ENCODE measurements at regions not wholly inside any gene's neighbourhood (a gene's known extent, or its start where the extent isn't known, plus 50 kb on each side); places are given as distances from the start of the nearest gene placed in this dataset.

- DNase-seq (ENCODE audit: low spot score) (no peak), ATAC-seq (ENCODE audit: low FRiP score) (no peak)
- TF ChIP-seq, protein P1, sequence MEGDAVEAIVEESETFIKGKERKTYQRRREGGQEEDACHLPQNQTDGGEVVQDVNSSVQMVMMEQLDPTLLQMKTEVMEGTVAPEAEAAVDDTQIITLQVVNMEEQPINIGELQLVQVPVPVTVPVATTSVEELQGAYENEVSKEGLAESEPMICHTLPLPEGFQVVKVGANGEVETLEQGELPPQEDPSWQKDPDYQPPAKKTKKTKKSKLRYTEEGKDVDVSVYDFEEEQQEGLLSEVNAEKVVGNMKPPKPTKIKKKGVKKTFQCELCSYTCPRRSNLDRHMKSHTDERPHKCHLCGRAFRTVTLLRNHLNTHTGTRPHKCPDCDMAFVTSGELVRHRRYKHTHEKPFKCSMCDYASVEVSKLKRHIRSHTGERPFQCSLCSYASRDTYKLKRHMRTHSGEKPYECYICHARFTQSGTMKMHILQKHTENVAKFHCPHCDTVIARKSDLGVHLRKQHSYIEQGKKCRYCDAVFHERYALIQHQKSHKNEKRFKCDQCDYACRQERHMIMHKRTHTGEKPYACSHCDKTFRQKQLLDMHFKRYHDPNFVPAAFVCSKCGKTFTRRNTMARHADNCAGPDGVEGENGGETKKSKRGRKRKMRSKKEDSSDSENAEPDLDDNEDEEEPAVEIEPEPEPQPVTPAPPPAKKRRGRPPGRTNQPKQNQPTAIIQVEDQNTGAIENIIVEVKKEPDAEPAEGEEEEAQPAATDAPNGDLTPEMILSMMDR (IDR thresholded peaks at IDR 0.05): no peak
Observed at GRCh38 chr5:143898381-143898780, 86.4 kb downstream of the HMHB1 start.

DNA sequence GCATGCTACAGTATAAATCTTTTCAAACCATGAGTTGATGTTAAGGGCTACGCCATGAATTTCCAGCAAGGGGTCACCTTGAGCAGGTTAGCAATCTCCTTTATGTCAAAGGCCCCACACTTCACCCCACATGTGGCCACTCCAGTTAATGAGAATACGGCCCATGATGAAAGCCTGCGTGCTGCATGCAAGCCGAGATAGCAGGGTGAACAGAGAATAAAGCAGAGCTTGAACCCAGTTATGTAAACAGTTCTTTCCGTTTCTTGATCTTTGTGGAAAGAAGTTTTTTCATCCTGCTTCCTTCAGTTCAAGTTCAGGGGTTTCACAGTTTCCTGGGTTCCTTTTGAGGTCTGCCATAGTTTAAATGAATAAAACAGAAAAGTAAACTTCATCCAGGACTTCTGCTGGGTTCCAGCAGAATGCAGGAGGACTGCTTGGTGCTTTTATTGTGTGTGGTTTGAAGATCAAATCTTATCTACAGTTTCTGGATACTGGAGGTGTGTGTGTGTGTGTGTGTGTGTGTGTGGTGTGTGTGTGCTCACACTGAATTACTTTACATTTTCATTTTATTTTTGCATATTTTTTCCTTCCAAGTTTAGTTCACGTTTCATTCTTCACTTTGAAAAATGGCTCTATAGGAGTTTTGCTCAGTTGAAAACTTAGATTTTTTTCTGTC is 87.1 kb downstream of the HMHB1 start:
- DNase-seq (ENCODE audit: low spot score): no peak
- ATAC-seq (ENCODE audit: low FRiP score): no peak
- TF ChIP-seq, protein P1 (IDR thresholded peaks at IDR 0.05): no peak

DNA sequence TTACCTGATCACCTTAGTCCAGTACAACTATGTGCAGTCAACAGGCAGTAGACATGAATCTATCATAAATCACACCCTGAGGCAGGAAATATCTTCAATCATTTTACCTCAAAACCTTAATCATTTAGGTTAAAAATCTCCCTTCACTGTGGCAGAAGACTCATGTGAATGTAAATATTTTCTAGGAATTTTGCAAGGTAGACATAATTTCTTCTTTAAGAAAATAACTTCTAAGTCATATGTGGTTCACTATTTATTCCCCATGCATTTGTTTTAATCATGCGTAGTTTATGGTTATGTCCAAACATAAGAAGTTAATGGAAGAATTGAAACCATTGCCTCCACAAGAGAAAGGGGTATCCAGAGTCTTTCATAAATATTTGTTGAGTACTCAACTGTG is 97.0 kb downstream of the HMHB1 start:
- TF ChIP-seq, protein P1 (IDR thresholded peaks at IDR 0.05): no peak
- DNase-seq (ENCODE audit: low spot score) (no peak), ATAC-seq (ENCODE audit: low FRiP score) (no peak)

- DNase-seq (ENCODE audit: low spot score) (no peak), ATAC-seq (ENCODE audit: low FRiP score) (no peak)
- TF ChIP-seq, protein P1 (IDR thresholded peaks at IDR 0.05): no peak
Observed at GRCh38 chr5:143913008-143913752, 101.2 kb downstream of the HMHB1 start.

DNA sequence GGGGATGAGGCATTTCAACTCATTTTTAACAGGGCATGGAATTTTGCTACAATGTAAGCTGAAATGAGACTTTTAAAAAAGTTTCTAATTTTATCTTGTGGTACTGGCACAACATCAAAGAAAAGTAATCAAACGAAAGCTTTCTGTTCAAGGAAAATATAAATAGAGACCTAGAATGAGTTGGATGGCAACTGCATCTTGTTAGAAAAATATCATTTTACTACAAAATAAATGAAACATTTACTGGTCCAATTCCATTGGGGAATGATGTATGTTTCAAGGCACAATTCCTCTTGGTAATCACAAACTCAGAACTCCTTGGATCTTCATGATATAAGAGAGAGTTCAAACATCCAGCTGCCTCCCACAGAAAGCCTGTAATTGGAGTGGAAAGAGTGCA is 102.8 kb downstream of the HMHB1 start:
- TF ChIP-seq, protein P1 (IDR thresholded peaks at IDR 0.05): no peak
- no peak for DNase-seq (ENCODE audit: low spot score)
- no peak for ATAC-seq (ENCODE audit: low FRiP score)

DNA sequence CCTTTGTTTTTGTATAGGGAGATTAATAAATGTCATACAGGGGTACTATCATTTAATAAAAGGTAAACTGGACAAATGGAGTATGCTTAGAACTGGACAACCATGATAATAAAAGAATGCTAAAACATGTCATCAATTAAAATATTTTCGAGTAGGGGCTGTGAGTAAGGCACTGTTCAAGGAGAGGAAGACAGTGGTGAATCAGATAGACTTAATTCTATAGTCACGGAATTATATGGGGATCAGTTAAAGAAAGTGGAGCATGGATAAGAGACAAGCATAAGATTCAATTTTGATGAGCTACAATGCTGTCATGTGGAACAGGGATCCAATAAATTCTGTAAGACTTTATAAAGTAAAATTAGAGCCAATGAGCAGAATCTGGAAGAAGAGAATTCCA is 104.5 kb downstream of the HMHB1 start:
- TF ChIP-seq, protein P1 (IDR thresholded peaks at IDR 0.05): no peak
- ATAC-seq (ENCODE audit: low FRiP score) (no peak), DNase-seq (ENCODE audit: low spot score) (no peak)

DNA sequence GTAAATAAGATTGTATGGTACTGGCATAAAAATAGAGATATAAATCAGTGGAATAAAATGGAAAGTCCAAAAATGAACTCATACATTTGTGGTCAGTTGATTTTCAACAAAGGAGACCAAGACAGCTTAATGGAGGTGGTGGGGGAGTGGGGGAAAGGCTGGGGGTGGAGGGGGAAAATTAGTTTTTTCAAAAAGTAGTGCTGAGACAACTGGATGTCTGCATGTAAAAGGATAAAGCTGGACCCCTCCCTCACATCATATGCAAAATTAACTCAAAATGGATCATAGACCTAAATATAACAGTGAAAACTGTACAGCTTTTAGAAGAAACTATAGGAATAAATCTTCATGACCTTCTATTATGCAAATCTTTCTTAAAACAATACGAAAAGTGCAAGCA is 107.0 kb downstream of the HMHB1 start:
- TF ChIP-seq, protein P1 (IDR thresholded peaks at IDR 0.05): no peak
- DNase-seq (ENCODE audit: low spot score) (no peak), ATAC-seq (ENCODE audit: low FRiP score) (no peak)
